OCI-LY3 (cell line): ENCODE measurements at regions not wholly inside any gene's neighbourhood (a gene's known extent, or its start where the extent isn't known, plus 50 kb on each side); places are given as distances from the start of the nearest gene placed in this dataset.

Source experiments
- CTCF ChIP-seq: fragments of 200-600, 300-600 bp; sonication (generic); IDR thresholded peaks from 2 replicates; pipeline ENCODE4 v1.5.1; 2014; ENCODE audit warnings: antibody characterized with exemption, low read length, low read depth
- EZH2phosphoT487 ChIP-seq: fragments of 200-600 bp; shearing (Covaris generic); IDR thresholded peaks from 2 replicates; pipeline ENCODE4 v1.6.1; 2018; ENCODE audit warnings: antibody characterized with exemption, mixed run types, low read depth

- TF ChIP-seq CTCF (no peak), EZH2phosphoT487 (no peak)
These were observed 160.2 kb upstream of the SGK1 start for GRCh38 chr6:134477991-134478635.
